Muscle of arm (tissue), 1 donor: ENCODE measurements at regions not wholly inside any gene's neighbourhood (a gene's known extent, or its start where the extent isn't known, plus 50 kb on each side); places are given as distances from the start of the nearest gene placed in this dataset.

Source experiments
- DNase-seq: peaks from one replicate; pipeline ENCODE4 v3.0.0-alpha.2; 2013

DNA sequence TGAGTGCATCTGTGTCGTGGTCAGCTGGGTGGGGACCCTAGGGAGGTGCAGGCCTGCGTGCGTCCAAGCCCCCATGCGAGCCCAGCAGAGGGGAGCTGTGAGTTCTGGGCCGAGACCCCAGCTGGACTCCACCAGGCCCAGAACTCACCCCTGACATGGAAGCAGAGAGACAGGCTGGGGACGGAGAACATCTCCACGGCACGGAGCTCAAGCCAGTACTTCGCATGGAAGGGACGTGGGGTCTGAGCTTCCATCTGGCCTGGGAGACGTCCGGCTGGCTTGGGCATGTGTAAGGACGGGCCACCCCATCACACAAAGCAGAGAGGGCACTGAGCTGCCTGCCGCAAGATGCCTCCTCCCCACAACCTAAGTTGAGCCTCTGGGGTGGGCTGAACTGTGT is 422.4 kb downstream of the CTTN start:
- no peak for DNase-seq

DNA sequence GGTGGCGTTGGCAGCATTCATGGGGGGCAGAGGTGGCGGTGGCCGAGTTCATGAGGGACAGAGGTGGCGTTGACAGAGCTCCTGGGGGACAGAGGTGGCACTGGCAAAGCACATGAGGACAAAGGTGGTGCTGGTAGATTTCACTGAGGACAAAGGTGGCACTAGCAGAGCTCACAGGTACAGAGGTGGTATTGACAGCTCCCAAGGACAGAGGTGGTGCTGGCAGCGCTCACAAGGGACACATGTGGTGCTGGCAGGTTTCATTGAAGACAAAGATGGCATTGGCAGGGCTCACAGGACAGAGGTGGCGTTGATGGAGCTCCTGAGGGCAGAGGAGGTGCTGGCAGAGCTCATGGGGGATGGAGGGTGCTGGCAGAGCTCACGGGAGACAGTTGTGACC is 425.4 kb downstream of the CTTN start:
- no peak for DNase-seq

GRCh38 chr11:70824605-70825245 is 426.4 kb downstream of the CTTN start:
- DNase-seq, result no peak

DNA sequence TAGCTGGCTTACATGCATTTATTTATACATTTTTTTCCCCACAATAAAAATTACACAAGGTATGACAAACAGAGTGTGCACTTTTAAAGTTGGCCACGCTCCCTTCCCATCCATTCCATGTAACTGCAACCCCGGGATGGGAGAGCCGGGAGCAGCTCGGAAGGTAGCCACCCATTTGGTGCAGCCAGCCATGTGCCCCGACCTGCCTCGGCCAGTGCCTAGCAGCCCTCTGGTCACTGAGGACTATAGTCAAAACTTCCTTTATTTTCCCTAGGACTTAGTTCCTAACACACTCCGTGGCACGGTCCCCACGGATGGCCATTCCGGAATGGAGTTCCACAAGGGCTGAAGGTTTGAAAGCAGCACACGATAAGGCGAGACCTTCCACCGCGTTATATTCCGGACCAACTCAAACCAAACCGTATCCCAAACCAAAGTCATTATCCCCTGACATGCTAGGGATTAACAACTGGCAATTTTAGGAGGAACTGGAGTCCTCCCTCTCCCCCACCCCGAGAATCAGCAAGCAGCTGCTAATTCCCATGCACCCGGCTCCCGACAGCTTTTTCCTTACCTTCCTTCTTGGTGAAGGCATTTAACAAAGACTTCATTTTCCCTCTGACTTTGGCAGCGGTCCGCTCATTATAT is 426.4 kb downstream of the SHANK2 start:
- no peak for DNase-seq

DNA sequence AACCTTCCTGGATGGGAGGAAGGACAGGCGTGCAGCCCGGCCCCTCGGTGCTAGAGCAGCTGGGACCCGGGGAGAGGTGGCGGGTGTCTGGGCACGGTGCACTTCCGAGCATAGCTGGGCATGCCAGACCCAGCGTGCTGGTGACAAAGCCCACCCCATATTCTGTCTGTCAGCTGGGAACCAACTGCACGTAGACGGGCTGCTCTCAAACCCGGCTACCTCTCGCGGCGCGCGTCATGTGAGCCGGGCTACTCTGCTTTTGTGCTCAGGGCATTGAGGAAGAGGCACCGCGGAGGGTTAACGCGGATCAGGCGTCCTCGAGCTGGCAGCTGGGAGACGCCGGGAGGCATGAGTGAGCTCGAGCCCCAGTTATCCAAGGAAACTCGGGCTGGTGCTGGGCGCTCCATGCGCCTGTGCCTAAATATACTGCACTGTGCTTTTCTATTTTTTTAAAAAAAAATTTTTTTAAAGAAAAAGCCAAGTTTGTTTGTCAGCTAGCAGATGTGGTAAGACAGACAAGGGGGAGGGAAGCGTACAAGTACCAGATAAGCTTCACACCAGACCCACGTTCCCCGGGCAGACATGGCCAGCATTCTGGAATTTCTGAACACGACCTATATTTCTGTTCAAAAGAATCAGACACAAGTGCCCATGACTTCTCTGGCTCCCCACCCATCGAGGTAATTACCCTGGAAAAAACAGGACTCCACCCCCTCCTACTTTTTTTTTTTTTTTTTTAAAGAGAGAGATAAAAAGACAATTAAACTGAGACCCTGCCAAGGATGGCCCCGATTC is 425.6 kb downstream of the SHANK2 start:
- peak; percentile 28 for DNase-seq

DNA sequence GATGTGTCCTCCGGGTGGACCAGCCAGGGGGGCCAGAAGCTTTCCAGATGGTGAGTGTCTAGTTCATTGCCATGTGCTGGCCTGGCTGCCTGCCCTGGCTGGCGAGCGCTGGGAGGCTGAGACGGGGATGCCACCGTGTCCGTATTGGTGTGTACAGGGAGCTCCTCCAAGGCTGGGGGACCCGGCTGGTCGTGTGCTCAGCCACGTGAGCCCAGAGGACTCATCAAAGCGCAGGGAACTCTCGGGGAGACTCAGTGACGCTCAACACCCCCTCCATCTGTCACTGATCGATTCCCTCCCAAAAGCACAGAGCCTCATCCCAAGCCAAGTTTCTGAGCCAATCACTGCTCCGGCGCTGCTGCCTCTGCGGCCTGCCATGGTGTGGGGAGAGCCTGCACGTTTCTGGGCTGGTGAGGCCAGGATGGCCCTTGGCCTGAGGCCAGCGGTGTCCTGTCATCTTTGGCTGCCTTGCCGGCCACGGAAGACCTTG is 423.7 kb downstream of the SHANK2 start:
- peak; percentile 24 for DNase-seq

GRCh38 chr11:70829134-70829885 is 423.1 kb downstream of the SHANK2 start:
- no peak for DNase-seq

- DNase-seq, result no peak
Observed at GRCh38 chr11:70829886-70830272, 422.5 kb downstream of the SHANK2 start.

DNA sequence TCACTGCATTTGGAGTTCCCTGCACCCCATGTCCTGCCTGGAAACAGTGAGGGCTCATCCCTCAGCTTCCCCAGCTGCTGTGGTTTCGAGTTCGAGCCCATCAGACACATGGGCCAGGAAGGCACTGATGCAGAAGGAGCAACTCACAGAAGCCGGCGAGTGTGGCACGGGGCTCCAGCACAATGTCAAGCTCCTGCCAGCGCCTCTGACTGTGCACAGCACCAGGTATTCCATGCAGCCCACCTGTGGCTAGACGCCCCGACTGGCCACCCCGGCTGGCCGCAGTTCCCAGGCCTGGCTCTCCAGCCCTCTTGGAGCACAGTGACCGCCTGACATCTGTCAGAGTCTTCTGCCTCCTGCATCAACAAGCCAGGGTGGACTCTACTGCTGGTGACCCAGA is 419.4 kb downstream of the SHANK2 start:
- no peak for DNase-seq

DNA sequence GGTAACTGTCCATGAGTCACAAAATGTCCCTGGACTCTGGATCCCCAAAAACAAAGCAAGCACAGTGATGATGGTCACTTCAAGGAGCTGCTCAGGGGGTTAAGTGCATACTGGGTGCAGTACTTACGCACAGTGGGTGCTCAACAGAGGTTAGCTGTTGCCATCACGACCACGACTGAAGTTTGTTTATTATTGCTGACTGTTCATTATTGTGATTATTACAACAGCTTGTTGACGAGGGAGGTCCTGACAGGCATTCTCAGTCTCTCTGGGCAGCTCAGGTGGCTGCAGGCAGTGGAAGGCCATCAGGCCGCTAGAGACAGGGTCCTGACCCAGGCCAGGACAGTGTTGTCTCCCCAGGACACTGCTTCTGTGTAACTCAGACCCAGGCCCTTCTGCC is 418.8 kb downstream of the SHANK2 start:
- DNase-seq, result no peak

- DNase-seq, result no peak
Observed at GRCh38 chr11:70834277-70834940, 418.0 kb downstream of the SHANK2 start.

DNA sequence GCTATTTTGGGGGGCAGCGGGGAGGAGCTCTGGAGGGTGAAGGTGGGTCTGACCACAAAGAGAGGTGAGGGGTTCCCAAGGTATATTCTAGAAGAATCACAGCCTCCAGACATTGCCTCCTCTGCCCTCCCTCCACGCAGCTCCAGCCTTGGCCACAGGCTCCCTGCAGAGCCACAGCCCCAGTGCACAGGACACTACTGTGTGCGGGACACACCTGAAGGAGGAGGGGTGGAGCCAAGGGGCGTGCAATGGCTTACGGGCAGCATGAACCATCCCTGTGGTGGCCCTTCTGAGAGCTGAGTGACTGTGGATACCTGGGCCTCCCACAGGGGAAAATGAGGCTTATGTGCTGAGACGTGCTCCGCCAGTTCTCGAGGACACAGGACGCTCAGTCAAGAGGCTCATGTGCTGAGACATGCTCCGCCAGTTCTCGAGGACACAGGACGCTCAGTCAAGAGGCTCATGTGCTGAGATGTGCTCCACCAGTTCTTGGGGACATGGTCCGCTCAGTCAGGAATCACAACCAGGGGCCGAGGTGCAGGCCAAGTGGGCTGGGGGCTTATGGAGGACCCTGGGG is 417.3 kb downstream of the SHANK2 start:
- no peak for DNase-seq

DNA sequence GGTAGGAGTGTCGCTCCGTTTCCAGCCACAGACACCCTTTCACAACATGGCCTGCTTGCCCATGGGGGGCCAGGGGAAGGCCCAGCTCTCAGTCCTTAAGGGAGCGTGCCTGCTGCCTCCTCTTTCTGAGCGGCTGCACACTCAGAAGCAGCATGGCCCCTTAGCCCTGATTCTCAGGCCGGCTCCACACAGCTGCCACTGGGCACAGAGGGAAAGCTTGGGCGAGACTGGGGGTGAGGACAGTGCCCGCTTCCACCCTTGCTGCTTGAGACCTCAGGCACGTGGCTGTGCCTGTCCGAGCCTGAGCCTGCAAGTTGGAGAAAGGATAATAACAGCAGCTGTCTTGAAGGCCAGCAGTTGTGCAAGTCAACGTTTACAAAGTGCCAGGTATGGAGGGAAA is 416.3 kb downstream of the SHANK2 start:
- no peak for DNase-seq

DNA sequence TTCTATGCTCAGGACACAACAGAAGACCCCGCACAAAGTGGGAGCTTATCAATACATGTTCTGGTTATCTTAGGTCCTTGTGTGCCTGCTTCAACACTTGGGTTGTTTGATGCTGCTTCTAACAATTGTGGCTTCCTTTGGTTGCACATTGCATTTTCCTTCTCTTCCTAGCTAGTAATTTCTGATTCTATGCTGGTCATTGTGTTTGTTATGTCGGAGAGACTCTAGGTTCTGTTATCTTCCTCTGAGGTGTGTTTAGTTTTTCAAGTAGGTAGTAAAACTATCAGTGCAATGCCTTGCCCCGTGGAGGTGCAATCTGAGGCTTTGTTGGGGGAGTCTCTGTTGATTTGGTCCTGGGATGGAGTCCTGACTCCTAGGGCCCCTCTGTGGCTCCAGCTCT is 414.2 kb downstream of the SHANK2 start:
- DNase-seq, result no peak

GRCh38 chr11:70839851-70840250 is 412.5 kb downstream of the SHANK2 start:
- DNase-seq, result no peak

DNA sequence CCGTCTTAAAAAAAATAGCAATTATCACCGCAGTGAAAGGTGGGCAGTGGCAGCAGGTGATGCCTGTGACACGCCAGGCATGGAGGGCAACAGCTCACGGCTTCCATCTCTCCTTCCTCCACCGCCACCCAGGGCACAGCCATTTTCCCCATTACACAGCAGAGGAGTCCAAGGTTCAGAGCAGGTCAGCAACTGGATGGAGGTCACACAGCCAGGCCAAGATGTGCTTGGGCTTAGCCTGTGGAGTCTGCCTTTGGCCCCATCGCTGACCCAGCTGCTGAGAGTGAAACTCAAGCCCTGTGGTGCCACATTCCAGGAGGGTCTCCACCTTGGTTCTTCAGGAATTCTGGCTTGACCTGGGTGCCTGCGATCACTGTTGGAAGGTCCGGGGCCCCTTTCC is 411.1 kb downstream of the SHANK2 start:
- DNase-seq, result no peak

DNA sequence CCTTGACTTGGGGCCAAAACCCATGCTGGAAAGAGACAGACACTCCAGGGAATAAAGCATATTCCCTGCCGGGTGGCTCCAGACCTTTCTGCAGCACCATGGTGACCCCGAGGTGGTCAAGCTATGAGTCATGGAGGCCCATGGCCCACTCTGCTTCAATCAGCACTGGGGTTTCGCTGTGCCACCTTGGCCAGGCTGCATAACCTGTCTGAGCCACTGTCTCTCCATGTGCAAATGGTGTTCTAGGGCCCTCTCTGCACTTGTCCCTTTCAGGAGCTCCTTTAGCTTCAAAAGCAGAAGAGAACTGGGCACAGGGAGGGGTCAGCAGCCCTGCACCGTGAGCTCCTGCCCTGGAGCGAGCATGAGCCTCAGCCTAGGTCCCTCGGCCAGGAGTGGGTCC is 410.1 kb downstream of the SHANK2 start:
- no peak for DNase-seq

- DNase-seq, result no peak
Observed at GRCh38 chr11:70842701-70843100, 409.7 kb downstream of the SHANK2 start.

GRCh38 chr11:70843906-70844305 is 408.5 kb downstream of the SHANK2 start:
- DNase-seq, result no peak

DNA sequence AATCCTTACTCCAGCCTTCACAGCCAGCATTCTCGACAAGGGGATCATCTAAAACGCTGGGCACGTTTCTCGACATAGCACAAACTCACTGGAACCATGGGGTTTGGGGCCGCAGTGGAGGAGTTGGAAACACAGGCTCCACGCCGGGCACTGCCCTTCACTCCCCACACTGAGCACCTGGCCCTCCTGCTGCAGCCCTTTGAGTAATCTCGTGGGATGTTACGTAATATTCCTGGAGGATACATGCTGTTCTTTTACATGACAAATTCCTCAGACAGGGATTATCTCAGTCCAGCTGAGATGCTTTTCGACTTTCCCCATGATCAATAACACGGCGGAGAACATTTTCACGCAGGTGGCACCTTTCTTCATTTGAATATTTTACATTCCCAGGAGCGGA is 408.0 kb downstream of the SHANK2 start:
- DNase-seq, result no peak

GRCh38 chr11:70845591-70846041 is 406.8 kb downstream of the SHANK2 start:
- DNase-seq, result no peak
